ENCODE measurements at regions not wholly inside any gene's neighbourhood (a gene's known extent, or its start where the extent isn't known, plus 50 kb on each side); places are given as distances from the start of the nearest gene placed in this dataset.

DNA sequence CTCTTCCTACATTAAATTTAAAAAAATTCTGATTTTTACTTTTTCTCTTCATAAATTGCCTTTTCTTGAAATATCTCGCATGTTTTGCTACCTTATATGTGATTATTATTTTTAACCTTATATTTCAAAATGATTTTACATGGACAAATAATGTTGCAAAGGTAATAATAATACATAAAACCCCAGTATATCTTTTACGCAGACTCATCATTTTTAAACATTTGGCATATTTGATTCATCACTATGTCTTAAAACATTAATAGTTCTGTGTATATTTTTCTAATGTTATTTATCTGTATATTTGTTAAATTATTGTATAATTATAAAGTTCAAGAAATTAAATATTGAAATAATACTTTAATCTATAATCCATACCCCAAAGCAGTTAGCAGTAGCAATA, 350.8 kb downstream of the RPL10L start:
- TF ChIP-seq POLR2A (IDR thresholded peaks at IDR 0.05) (no peak), EP300 (IDR thresholded peaks at IDR 0.05) (no peak), POLR2AphosphoS5 (IDR thresholded peaks at IDR 0.05) (no peak)
- TF ChIP-seq, protein P1, sequence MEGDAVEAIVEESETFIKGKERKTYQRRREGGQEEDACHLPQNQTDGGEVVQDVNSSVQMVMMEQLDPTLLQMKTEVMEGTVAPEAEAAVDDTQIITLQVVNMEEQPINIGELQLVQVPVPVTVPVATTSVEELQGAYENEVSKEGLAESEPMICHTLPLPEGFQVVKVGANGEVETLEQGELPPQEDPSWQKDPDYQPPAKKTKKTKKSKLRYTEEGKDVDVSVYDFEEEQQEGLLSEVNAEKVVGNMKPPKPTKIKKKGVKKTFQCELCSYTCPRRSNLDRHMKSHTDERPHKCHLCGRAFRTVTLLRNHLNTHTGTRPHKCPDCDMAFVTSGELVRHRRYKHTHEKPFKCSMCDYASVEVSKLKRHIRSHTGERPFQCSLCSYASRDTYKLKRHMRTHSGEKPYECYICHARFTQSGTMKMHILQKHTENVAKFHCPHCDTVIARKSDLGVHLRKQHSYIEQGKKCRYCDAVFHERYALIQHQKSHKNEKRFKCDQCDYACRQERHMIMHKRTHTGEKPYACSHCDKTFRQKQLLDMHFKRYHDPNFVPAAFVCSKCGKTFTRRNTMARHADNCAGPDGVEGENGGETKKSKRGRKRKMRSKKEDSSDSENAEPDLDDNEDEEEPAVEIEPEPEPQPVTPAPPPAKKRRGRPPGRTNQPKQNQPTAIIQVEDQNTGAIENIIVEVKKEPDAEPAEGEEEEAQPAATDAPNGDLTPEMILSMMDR (IDR thresholded peaks at IDR 0.05) = no peak
